Fibroblast of lung (primary cell): ENCODE measurements at regions not wholly inside any gene's neighbourhood (a gene's known extent, or its start where the extent isn't known, plus 50 kb on each side); places are given as distances from the start of the nearest gene placed in this dataset.

Source experiments
- DNase-seq, 2 donors: peaks; one replicate each; pipeline versions ENCODE4 v3.0.0 to v3.0.0-alpha.2; 2010; ENCODE audit warnings: low read depth in 2 of 2
- H2AFZ ChIP-seq: 2 replicates; pipeline ENCODE4 v1.5.1; 2012; ENCODE audit warnings: low read length, control low read depth, inconsistent platforms
- H3K27ac ChIP-seq: 2 replicates; pipeline ENCODE4 v1.5.1; 2011; ENCODE audit warnings: low read length, control low read depth; ENCODE audit not compliant: insufficient read depth
- H3K27me3 ChIP-seq: 2 replicates; pipeline ENCODE4 v1.5.1; 2011; ENCODE audit warnings: mild to moderate bottlenecking, low read length; ENCODE audit not compliant: control insufficient read depth, insufficient read depth
- H3K36me3 ChIP-seq: 2 replicates; pipeline ENCODE4 v1.5.1; 2011; ENCODE audit warnings: low read length; ENCODE audit not compliant: control insufficient read depth, insufficient read depth
- H3K4me1 ChIP-seq: 2 replicates; pipeline ENCODE4 v1.5.1; 2011; ENCODE audit warnings: low read length; ENCODE audit not compliant: control insufficient read depth, insufficient read depth; ENCODE audit errors: extremely low read depth
- H3K4me2 ChIP-seq: 2 replicates; pipeline ENCODE4 v1.5.1; 2011; ENCODE audit warnings: low read length, control low read depth; ENCODE audit not compliant: insufficient read depth; ENCODE audit errors: extremely low read depth
- H3K4me3 ChIP-seq, 4 experiments: fragments of 200-600 bp in 1 of 4; sonication (generic) in 1 of 4; replicated peaks in 1 of 4; 2 replicates each; pipeline ENCODE4 v1.5.1; 2011 to 2016; ENCODE audit warnings: low read length in 4 of 4, low read depth in 3 of 4, mild to moderate bottlenecking in 3 of 4, control low read depth in 2 of 4, inconsistent platforms in 1 of 4, mixed read lengths in 1 of 4; ENCODE audit not compliant: insufficient read depth in 1 of 4; ENCODE audit errors: control extremely low read depth in 1 of 4
- H3K79me2 ChIP-seq: 2 replicates; pipeline ENCODE4 v1.5.1; 2012; ENCODE audit warnings: mild to moderate bottlenecking, low read length, inconsistent platforms; ENCODE audit not compliant: control insufficient read depth, insufficient read depth
- H3K9ac ChIP-seq: 2 replicates; pipeline ENCODE4 v1.5.1; 2011; ENCODE audit warnings: mild to moderate bottlenecking, low read length, control low read depth; ENCODE audit not compliant: insufficient read depth
- H3K9me3 ChIP-seq: 2 replicates; pipeline ENCODE4 v1.5.1; 2012; ENCODE audit warnings: low read depth, low read length; ENCODE audit not compliant: control insufficient read depth, insufficient read depth
- H4K20me1 ChIP-seq: 2 replicates; pipeline ENCODE4 v1.5.1; 2011; ENCODE audit warnings: low read length; ENCODE audit not compliant: control insufficient read depth, insufficient read depth; ENCODE audit errors: extremely low read depth
- EZH2 ChIP-seq: IDR thresholded peaks from 2 replicates; pipeline ENCODE4 v1.5.1; 2012; ENCODE audit warnings: low read length, control low read depth, mild to moderate bottlenecking; ENCODE audit errors: missing control alignments
- TF ChIP-seq, protein P1 (sequence below), 2 donors: IDR thresholded peaks in 1 of 2; conservative IDR thresholded peaks in 1 of 2; 1 replicate in 1 of 2; 2 replicates in 1 of 2; pipeline ENCODE4 v1.5.1; 2011 to 2012; ENCODE audit warnings: low read length in 2 of 2, control low read depth in 1 of 2, inconsistent platforms in 1 of 2, low read depth in 1 of 2, mild to moderate bottlenecking in 1 of 2

DNA sequence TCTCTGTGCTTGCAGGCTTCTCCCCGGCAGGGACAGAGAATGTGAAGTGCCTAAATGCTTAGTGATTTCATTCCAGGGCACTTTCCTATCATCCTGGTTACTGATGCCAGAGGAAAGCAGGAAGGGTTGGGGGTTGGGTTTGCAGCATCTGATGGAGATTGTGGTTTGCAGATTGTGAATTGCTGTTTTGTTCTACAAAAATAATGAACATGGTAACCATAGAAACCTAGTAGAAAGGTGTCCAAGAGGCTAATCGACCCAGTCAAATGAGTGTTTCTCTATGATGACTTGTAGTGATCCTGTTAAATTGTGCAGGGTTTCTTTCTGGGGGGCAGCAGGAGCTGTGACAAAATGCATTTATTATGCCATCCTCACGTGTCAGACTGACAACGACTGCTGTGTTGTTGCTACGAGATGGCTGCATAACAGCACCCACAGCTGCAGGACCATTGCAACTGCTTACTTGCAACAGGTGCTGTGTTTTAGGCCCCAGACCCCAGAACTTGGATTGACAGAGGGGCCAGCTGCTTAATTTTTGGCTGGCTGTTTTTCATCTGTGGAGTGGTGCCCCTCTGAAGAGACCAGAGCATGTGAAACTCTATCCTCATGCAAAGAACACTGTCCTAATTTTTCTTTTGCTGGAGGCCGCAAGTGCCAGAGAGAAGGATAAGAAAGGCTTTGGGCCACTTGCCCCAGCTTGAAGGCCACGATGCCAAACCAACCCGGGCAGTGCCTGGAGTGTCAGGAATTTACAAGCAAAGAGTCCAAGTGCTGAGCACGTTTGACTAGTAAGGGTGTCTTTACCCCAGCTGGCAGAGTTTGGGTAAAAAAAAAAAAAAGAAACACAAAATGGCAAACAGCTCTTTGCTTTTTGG is 397.8 kb downstream of the GADD45G start:
- DNase-seq, result peak in 1 of 2 donors; percentile 63
- no peak overlapping the region for H3K4me3 ChIP-seq
- no peaks in the 10 kb centered on the region for H3K9me3 ChIP-seq
- H3K27ac ChIP-seq, result no peak overlapping the region
- H3K27me3 ChIP-seq, result no peaks in the 10 kb centered on the region
- H3K36me3 ChIP-seq, result no peaks in the 10 kb centered on the region
- H3K79me2 ChIP-seq, result no peaks in the 10 kb centered on the region
- TF ChIP-seq EZH2, result no peak
- H3K4me1 ChIP-seq, result peaks cover 10% of the 10 kb centered on the region
- H3K4me2 ChIP-seq, result no peak overlapping the region
- H2AFZ ChIP-seq, result no peak overlapping the region
- no peak overlapping the region for H3K9ac ChIP-seq
- H4K20me1 ChIP-seq, result no peaks in the 10 kb centered on the region

DNA sequence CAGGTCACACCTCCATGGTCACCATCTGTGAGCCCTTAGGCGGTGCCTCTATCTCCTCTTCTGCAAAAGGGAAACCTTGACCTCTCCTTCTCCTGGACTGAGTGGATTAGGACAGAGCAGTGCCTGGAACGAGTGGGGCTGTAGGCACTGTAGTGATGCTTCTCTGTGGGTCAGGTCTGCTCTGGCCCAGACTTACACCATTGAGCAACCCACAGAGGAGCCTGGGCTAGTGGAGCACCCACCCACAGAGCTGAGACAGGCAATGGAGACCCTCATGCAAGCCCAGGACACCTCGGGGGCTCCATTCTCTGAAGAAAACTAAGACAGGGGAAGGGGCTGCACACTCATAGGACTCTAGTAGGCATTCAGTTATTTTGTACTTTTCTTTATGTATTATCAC is 400.6 kb downstream of the GADD45G start:
- H3K9me3 ChIP-seq, result no peaks in the 10 kb centered on the region
- no peaks in the 10 kb centered on the region for H3K36me3 ChIP-seq
- H3K27ac ChIP-seq, result no peak overlapping the region
- DNase-seq, result no peak
- no peak overlapping the region for H3K4me2 ChIP-seq
- peaks cover 7% of the 10 kb centered on the region for H3K4me1 ChIP-seq
- H4K20me1 ChIP-seq, result no peaks in the 10 kb centered on the region
- TF ChIP-seq EZH2, result no peak
- H3K27me3 ChIP-seq, result no peaks in the 10 kb centered on the region
- H3K4me3 ChIP-seq, result no peak overlapping the region
- H3K79me2 ChIP-seq, result no peaks in the 10 kb centered on the region
- H2AFZ ChIP-seq, result no peak overlapping the region
- H3K9ac ChIP-seq, result no peak overlapping the region

DNA sequence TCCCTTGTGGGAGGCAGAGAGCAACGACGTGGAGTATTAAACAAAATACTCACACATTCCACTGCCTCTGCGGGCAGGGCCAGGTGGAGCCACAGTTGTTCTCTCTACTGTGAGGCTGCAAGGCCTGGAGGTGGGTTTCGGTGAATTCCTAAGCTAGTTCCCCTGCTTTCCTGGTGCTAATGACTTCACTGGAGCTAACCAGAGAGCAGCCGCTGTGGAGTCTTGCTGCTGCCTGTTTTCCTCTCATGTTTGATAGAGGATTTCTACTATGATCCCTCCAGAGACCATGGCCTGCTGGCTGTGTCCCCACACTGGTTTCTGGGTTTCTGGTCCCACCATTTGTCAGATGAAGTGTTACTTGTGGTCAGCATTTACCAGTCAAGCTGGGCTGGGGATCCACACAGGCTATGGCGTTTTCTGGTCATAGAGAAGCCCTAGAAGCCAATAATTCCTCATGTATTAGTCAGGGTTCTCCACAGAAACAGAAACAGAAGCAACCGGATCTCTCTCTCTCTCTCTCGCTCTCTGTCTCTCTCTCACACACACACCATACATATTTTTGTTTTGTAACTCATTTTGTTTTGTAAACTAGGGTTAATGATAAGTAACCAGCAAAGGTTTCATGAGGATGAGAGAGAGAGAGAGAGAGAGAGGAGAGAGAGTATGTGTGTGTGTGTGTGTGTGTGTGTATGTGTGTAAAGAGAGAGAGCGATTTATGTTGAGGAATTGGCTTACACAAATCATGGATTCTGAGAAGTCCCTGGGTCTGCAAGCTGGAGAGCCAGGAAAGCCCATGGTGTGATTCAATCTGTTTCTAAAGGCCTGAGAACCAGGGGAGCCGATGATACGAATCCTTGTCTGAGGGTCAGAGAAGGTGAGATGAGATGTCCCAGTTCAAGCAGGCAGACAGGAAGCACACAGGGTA is 403.0 kb downstream of the GADD45G start:
- Histone ChIP-seq H3K4me1 (peaks cover 4% of the 10 kb centered on the region), H2AFZ (peak overlapping the region; percentile 88), H3K9me3 (no peaks in the 10 kb centered on the region), H3K36me3 (no peaks in the 10 kb centered on the region), H3K9ac (no peak overlapping the region), H4K20me1 (no peaks in the 10 kb centered on the region), H3K4me3 (no peak overlapping the region), H3K79me2 (no peaks in the 10 kb centered on the region), H3K4me2 (peak overlapping the region; percentile 76), H3K27ac (peak overlapping the region; percentile 54), H3K27me3 (no peaks in the 10 kb centered on the region)
- no peak for TF ChIP-seq EZH2
- TF ChIP-seq, protein P1, sequence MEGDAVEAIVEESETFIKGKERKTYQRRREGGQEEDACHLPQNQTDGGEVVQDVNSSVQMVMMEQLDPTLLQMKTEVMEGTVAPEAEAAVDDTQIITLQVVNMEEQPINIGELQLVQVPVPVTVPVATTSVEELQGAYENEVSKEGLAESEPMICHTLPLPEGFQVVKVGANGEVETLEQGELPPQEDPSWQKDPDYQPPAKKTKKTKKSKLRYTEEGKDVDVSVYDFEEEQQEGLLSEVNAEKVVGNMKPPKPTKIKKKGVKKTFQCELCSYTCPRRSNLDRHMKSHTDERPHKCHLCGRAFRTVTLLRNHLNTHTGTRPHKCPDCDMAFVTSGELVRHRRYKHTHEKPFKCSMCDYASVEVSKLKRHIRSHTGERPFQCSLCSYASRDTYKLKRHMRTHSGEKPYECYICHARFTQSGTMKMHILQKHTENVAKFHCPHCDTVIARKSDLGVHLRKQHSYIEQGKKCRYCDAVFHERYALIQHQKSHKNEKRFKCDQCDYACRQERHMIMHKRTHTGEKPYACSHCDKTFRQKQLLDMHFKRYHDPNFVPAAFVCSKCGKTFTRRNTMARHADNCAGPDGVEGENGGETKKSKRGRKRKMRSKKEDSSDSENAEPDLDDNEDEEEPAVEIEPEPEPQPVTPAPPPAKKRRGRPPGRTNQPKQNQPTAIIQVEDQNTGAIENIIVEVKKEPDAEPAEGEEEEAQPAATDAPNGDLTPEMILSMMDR (conservative IDR thresholded peaks at IDR 0.05 in 1 of 2, IDR thresholded peaks at IDR 0.05 in 1 of 2; ENCODE audit: low read depth in 1 of 2, low read length in 2 of 2), result no peak
- DNase-seq, result peak; percentile 81 to 94
